ENCODE measurements at regions not wholly inside any gene's neighbourhood (a gene's known extent, or its start where the extent isn't known, plus 50 kb on each side); places are given as distances from the start of the nearest gene placed in this dataset.

DNA sequence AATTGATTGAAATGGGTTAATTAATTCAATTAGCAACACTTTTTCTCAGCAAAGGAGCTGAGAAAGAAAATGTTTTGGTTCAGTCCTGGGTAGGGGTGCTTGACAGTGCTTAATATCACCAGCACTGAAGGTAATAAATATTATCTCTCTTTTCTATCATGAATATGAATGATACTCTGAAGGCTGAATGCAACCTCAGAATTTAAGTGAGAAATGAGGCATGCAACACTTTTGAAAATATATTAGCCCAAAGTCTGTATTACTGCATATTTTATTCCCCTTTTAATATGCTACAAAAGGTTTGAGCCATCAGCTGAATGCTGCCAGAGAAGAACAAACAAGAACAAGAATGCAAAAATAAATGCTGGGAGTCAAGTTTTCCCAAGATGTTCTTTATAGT, 52.0 kb upstream of the SAMSN1 start:
- TF ChIP-seq NBN (IDR thresholded peaks at IDR 0.05) = no peak
- no peak for TF ChIP-seq ETV6 (conservative IDR thresholded peaks at IDR 0.05 in 1 of 2, IDR thresholded peaks at IDR 0.05 in 1 of 2; ENCODE audit: borderline replicate concordance in 1 of 2, low read depth in 1 of 2)
- TF ChIP-seq IKZF2 (IDR thresholded peaks at IDR 0.05) = no peak
- no peak for TF ChIP-seq CTCF (IDR thresholded peaks at IDR 0.05 in 2 of 3, conservative IDR thresholded peaks at IDR 0.05 in 1 of 3; ENCODE audit: control insufficient read depth in 2 of 3, extremely low read depth in 1 of 3, insufficient read depth in 1 of 3, low read depth in 3 of 3, low read length in 3 of 3)
- TF ChIP-seq NFIC (IDR thresholded peaks at IDR 0.05; ENCODE audit: low read depth, low read length) = no peak
- no peak for TF ChIP-seq GABPA (IDR thresholded peaks at IDR 0.05; ENCODE audit: low read depth)
- TF ChIP-seq NR2C1 (IDR thresholded peaks at IDR 0.05) = no peak
- TF ChIP-seq TCF7 (IDR thresholded peaks at IDR 0.05; ENCODE audit: borderline replicate concordance) = no peak
- TF ChIP-seq ZBTB33 (IDR thresholded peaks at IDR 0.05) = no peak
- TF ChIP-seq ELK1 (IDR thresholded peaks at IDR 0.05; ENCODE audit: low read depth, low read length) = no peak
